ENCODE measurements at regions not wholly inside any gene's neighbourhood (a gene's known extent, or its start where the extent isn't known, plus 50 kb on each side); places are given as distances from the start of the nearest gene placed in this dataset.

DNA sequence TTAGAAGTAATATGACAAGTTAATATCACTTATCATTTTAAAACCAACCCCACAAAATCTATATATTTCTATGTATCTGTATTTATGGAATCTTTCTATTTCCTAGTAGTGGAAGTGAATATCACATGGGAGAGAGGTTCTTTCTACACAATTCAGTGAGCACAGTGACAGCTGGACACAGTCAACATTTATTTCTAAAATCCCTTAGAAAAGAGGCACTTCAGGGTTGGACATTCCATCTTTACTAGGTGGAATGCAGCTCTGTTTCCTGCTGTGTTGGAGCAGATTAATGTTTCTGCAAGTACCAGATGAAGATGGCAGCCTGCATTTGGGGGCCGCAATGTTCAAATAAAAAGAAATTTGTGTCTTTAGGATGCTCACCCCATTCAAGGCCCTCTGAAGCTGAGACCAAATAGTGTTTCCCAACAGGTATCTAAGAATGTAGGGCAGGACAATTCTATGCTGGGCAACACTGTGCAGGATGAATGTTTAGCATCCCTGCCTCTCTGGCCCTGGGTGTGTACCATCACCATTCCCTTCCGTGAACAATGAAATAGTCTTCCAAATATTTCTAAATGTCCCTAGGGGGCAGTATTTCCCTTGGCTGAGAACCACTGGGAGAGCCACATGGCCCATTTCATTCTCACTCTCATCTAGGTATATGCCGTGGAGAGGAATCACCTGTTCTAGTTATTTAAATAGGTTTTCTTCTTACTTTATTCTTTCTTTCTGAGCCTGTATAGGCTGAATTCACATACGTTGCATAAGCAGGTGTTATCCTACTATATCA, 394.8 kb downstream of the PRDM2 start:
- DNase-seq (ENCODE audit: low read depth in 1 of 2, low spot score in 1 of 2) = no peak

GRCh38 chr1:14098294-14098913, 398.4 kb downstream of the PRDM2 start:
- DNase-seq (ENCODE audit: low read depth in 1 of 2, low spot score in 1 of 2) = no peak

DNA sequence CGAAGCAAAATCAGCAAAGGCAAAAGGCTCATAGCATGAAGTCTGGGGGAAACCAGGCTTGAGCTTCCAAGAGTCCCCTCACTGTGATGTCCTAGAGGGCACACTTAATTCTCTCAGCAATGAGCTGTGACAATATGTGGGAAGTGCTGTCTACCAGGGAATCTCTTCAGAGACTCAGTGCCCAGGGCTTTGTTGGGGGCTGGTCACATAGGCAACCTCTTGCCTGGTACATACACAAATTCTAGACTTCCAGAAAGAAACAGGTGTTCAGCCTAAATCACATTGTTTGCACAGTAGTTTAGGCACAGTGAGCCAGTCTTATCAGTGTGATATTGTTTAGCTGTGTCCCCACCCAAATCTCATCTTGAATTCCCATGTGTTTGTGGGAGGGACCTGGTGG, 400.5 kb downstream of the PRDM2 start:
- DNase-seq (ENCODE audit: low read depth in 1 of 2, low spot score in 1 of 2) = no peak

DNA sequence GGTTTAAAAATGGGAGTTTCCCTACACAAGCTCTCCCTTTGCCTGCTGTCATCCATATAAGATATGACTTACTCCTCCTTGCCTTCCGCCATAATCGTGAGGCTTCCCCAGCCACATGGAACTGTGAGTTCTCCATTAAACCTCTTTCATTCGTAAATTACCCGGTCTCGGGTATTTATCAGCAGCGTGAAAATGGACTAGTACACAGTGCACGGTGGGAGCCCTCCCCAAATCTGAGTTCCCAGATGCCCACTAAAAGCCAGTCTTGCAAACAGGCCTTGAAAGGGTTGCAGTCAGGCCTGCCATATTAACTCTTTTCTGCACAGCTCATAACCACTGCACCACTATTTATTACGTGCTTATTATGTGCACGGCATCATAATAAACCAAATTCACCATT, 400.9 kb downstream of the PRDM2 start:
- no peak for DNase-seq (ENCODE audit: low read depth in 1 of 2, low spot score in 1 of 2)

DNA sequence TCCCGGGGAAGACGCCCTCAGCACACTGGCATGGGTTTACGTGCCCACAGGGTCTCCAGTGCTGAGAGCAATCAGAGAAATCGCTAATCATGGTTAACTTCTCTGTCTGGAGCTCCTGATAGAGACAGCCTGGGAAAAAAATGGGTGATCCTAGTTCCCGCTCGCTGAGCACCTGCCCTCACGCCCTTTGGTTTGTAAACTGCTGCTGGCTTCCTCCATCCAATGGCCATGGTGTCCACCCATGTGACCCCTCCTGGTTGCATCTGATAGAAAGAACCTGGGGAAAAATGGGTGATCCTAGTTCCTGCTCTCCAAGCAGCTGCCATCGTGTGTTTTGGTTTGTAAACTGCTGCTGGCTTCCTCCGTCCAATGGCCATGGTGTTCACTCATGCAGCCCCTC, 402.2 kb downstream of the PRDM2 start:
- no peak for DNase-seq (ENCODE audit: low read depth in 1 of 2, low spot score in 1 of 2)

GRCh38 chr1:14103878-14104430, 404.0 kb downstream of the PRDM2 start:
- no peak for DNase-seq (ENCODE audit: low read depth in 1 of 2, low spot score in 1 of 2)

GRCh38 chr1:14106126-14106525, 406.1 kb downstream of the PRDM2 start:
- no peak for DNase-seq (ENCODE audit: low read depth in 1 of 2, low spot score in 1 of 2)

DNA sequence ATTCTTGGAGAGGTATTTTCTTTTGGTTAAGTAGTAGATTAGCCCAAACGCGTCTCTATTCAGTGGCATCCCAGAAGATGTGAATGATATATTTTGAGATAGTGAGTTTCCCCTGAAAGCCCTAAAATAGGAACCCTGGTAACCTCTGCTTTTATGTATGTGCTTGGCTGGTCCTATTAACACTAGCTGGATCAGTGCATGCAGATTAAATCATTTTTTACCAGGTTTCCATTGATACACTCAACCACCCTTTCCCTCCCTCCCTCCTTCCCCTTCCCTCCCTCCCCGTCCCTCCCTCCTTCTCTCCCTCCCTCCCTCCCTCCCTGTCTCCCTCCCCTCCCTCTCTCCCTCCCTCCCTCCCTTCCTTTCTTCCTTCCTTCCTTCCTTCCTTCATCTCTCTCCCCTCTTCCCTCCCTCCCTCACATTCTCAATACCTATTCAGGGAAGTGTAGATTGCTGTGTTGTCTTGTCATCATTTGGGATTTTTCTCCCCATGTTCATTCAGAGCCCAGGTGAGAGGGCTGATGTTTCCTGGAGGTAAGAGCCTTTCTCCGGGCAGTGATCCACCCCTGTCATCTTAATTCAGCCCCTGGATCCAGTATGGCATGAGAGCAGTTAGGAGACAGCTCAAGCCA, 406.8 kb downstream of the PRDM2 start:
- DNase-seq (ENCODE audit: low read depth in 1 of 2, low spot score in 1 of 2) = no peak

DNA sequence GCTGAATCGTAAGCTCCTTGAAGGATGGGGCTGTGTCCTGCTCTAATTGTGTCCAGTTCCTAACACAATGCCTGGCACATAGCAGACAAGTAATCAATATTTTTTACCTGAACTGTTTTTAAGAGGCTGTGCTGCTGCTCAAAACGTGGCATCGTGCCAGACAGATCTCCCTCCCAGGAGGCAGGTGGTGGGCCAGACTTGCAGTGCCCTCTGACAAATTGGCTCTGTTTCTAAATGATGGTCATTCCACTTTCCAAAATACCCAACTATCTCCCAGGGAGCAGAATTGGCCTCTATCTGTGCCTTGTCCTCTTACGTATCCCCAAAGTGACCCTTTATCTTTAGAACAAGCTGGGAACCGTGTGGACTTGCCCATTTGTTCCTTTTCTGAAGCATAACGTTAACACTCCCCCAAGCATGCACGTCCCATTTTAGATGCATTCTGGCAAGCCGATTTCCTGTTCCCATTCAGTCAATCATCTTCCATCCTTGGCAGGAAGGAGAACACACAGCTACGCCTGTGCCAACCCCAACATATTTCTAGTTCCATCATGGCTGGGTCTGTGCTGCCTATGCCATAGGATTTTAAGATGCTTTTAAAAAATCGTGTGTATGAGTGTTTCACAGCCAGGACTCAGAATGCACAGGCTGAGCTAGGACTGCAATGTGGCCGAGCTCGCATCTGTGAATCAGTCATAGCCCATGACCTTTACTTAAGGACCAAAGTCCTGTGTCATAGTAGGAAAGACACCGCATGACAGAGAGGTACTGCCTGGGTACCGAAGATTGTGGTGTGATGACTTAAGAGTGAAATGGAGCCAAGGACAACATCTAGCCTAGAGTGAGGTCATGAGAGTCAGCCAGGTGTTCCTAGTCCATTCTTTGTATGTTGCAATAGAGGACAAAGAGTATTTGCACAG, 408.6 kb downstream of the PRDM2 start:
- DNase-seq (ENCODE audit: low read depth in 1 of 2, low spot score in 1 of 2) = no peak

DNA sequence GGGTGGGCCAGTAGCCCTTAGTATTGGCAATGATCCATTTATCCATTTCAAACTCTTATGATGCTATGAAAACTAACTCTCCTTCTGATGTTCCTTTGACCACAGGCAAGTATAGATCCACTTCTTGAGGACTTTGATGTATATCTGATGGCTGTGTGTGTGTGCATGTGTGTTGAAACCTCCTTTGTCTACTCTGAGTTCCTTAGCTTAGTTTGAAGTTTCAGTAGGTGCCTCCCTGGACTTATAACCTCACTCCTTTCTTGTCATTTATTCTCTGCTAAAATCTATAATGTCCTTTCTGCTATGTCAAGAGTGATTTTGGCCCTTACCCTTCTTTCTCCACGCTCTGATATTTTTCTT, 409.3 kb downstream of the PRDM2 start:
- no peak for DNase-seq (ENCODE audit: low read depth in 1 of 2, low spot score in 1 of 2)

- no peak for DNase-seq (ENCODE audit: low read depth in 1 of 2, low spot score in 1 of 2)
Measured at GRCh38 chr1:14110040-14110439, 410.1 kb downstream of the PRDM2 start.

GRCh38 chr1:14111121-14111520, 411.1 kb downstream of the PRDM2 start:
- no peak for DNase-seq (ENCODE audit: low read depth in 1 of 2, low spot score in 1 of 2)

GRCh38 chr1:14112613-14113012, 412.6 kb downstream of the PRDM2 start:
- DNase-seq (ENCODE audit: low read depth in 1 of 2, low spot score in 1 of 2) = no peak

DNA sequence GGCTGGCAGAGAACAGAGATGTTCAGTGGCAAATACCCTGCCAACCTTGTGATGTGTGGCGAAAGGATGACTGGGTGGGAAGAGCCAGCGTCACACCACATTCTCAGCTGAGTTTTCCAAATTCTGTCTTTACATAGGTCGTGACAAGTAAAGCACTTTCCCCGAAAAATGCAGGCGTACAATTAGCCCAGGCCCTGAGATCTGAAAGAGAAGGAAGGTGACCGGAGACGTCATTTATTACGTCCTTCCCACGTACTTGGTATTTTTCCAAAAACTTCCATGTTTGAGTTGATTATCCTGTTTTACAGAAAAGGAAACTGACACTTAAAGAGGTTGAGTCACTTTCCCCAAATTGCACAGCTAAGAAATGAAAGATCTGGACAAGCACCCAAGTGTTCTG, 413.3 kb downstream of the PRDM2 start:
- DNase-seq (ENCODE audit: low read depth in 1 of 2, low spot score in 1 of 2) = no peak

DNA sequence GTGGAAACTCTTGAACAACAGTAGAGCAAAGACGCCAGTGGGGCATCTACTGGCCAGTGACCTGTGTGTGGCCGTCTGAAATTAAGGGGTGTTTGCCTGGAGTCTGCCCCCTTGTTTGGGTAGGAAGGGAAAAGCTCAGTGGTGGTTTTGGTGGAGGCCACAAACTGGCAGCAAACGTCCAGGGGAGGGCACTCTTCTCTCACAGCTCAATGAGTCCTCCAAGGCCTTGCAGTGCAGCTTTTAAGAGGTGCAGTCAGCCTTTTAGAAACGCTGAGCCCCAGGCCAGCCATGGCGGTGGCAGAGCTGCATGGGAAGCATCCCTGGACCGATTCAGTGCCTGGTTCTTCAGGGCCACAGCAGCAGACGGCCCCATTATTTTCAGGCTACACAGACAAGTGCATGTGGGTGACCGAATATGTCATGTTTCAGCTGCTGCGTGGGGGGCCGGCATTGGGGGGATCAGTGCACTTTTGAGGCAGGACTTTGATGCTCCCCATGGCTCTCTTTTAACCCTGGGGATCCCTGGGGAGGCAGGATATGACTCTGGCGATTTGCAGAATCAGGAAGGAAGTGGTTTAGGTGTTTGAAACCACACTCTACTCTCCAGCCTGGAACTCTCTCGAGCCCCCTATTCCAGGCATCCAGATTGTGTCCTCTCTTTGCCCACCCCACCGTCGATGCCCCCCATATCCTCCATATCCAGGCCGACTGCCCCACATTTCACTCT, 414.0 kb downstream of the PRDM2 start:
- no peak for DNase-seq (ENCODE audit: low read depth in 1 of 2, low spot score in 1 of 2)

- no peak for DNase-seq (ENCODE audit: low read depth in 1 of 2, low spot score in 1 of 2)
Measured at GRCh38 chr1:14115976-14116375, 416.0 kb downstream of the PRDM2 start.

DNA sequence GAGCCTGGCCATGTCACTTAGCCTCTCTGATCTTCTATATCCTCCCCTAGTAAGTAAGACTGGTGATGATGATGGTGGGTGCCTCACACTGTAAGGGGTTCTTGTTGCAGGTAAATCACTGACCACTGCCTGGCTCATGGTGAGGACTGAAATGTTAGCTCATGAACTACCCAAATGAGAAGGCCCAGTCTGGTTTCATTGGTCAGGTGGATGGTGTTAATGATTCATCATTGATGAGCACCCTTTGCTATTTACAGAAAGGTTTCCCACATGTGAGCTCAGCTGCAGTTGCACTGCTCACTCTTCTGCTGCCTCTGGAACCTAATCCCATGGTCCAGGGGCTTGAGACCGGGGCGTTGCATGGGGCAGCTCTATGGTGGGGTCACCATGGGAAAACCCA, 417.7 kb downstream of the PRDM2 start:
- DNase-seq (ENCODE audit: low read depth in 1 of 2, low spot score in 1 of 2) = no peak

- DNase-seq (ENCODE audit: low read depth in 1 of 2, low spot score in 1 of 2) = no peak
Measured at GRCh38 chr1:14118691-14119485, 418.9 kb downstream of the PRDM2 start.

DNA sequence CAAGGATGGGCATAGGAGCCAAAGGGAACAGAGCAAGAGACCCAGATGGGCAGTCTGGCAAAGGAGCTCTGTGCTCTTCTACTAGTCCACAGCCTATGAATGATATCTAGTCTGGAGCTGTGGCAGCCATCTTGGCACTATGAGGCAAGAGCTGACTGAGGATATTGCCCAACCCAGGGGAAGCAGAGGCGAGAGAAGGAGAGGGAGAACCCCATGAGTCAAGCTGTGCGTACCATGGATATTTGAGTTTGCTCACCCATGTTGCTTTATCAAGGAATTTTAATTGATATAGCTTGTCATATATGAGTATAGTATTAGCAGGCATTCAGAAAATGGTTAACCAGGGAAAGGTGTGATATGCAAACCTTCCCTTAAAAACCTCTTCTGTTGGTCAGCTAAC, 420.9 kb downstream of the PRDM2 start:
- no peak for DNase-seq (ENCODE audit: low read depth in 1 of 2, low spot score in 1 of 2)

DNA sequence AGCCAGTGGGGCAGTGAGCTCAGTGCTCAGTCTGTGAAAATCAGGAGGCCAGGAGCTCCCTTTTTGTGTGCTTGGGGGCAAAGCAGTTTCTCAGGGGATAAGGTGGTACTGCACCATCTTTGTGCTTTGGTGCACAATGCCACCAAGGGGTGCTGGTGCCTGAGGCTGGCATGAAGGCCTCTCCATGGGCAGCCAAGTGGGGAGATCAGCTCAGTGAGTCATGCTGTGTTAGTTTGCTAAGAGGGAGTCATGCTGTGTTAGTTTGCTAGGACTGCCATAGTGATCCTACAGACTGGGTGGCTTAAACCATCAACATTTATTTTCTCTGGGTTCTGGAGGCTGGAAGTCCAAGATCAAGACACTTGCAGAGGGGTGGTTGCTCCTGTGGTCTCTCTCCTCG, 428.1 kb downstream of the PRDM2 start:
- no peak for DNase-seq (ENCODE audit: low read depth in 1 of 2, low spot score in 1 of 2)
